OCI-LY1 (cell line): ENCODE measurements at regions not wholly inside any gene's neighbourhood (a gene's known extent, or its start where the extent isn't known, plus 50 kb on each side); places are given as distances from the start of the nearest gene placed in this dataset.

Source experiments
- EZH2 ChIP-seq: fragments of 200-600 bp; sonication (generic), shearing (Covaris generic); IDR thresholded peaks from 2 replicates; pipeline ENCODE4 v1.8.0; 2017; ENCODE audit warnings: borderline replicate concordance, mixed run types, mild to moderate bottlenecking, antibody characterized with exemption, low read length, moderate library complexity, mixed read lengths
- TF ChIP-seq, protein P1 (sequence below): fragments of 200-600 bp; sonication (generic), shearing (Covaris generic); IDR thresholded peaks from 2 replicates; pipeline ENCODE4 v1.5.1; 2017; ENCODE audit warnings: mild to moderate bottlenecking, antibody characterized with exemption, low read length, moderate library complexity, mixed read lengths

DNA sequence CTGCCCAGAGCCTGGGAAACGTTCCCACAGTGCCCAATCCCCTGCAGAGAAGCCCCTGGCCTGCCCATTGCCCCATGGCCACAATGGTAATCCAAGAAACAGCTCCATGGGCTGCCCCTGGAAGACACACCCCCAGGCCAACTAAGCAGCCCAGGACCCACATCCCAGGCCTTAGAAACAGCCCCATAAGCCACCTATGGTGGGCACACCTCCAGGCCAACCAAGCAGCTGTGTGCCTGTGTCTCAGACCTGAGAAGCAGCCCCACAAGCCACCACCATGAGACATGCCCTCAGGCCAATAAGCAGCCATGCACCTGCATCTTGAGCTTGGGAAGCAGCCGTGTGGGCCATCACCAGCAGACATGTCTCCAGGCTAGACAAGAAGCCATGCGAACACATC is 52.9 kb upstream of the SSBP2 start:
- no peak for TF ChIP-seq EZH2
- TF ChIP-seq, protein P1, sequence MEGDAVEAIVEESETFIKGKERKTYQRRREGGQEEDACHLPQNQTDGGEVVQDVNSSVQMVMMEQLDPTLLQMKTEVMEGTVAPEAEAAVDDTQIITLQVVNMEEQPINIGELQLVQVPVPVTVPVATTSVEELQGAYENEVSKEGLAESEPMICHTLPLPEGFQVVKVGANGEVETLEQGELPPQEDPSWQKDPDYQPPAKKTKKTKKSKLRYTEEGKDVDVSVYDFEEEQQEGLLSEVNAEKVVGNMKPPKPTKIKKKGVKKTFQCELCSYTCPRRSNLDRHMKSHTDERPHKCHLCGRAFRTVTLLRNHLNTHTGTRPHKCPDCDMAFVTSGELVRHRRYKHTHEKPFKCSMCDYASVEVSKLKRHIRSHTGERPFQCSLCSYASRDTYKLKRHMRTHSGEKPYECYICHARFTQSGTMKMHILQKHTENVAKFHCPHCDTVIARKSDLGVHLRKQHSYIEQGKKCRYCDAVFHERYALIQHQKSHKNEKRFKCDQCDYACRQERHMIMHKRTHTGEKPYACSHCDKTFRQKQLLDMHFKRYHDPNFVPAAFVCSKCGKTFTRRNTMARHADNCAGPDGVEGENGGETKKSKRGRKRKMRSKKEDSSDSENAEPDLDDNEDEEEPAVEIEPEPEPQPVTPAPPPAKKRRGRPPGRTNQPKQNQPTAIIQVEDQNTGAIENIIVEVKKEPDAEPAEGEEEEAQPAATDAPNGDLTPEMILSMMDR, result no peak
